Fibroblast of the aortic adventitia (primary cell): ENCODE measurements at regions not wholly inside any gene's neighbourhood (a gene's known extent, or its start where the extent isn't known, plus 50 kb on each side); places are given as distances from the start of the nearest gene placed in this dataset.

Experiments
- DNase-seq: peaks from one replicate; pipeline ENCODE4 v3.0.0-alpha.2; 2010; ENCODE audit warnings: low read depth
- H3K4me3 ChIP-seq: 2 replicates; pipeline ENCODE4 v1.5.1; 2011; ENCODE audit warnings: low read depth, mild to moderate bottlenecking, control low read depth, low read length, moderate library complexity
- TF ChIP-seq, protein P1 (sequence below): IDR thresholded peaks from 2 replicates; pipeline ENCODE4 v1.5.1; 2011; ENCODE audit warnings: mild to moderate bottlenecking, low read length, control low read depth, inconsistent platforms; ENCODE audit not compliant: insufficient read depth

DNA sequence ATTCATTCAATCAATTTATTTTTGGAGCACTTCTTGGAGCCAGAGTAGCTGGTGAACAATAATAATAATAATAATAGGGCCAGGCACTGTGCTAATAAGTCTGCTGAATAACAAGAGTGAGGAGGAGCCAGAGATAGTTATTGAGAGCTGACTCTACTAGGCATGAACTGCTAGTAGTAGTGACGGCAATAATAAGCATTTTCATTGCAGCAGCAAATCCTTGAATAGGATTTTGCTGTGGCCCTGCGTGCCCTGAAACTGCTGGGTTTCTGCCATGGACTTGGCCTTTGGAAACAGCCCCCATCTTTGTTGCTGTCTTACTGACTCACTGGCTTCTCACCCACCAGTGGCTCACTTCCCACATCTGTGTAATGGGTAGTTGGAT lies 545.9 kb downstream of the MIAT start:
- DNase-seq: peak; percentile 54

DNA sequence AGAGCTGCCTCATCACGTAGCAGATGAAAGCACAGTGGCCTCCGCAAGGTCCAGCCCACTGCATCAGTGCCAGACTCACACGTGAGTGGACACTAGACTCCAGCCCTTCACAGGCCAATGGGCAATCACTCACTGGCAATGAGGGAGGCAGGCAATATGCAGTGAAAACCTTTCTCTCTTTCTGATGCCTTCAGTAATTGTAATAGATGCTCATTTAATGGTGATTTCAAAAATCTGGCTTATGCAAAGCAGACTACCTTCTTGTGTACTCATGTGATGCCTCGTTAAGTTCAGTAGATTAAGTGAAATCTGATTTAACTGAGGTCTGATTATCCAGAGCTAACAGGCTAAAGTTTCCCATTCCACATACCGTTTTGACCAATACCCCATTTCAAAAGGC lies 546.9 kb downstream of the MIAT start:
- TF ChIP-seq, protein P1, sequence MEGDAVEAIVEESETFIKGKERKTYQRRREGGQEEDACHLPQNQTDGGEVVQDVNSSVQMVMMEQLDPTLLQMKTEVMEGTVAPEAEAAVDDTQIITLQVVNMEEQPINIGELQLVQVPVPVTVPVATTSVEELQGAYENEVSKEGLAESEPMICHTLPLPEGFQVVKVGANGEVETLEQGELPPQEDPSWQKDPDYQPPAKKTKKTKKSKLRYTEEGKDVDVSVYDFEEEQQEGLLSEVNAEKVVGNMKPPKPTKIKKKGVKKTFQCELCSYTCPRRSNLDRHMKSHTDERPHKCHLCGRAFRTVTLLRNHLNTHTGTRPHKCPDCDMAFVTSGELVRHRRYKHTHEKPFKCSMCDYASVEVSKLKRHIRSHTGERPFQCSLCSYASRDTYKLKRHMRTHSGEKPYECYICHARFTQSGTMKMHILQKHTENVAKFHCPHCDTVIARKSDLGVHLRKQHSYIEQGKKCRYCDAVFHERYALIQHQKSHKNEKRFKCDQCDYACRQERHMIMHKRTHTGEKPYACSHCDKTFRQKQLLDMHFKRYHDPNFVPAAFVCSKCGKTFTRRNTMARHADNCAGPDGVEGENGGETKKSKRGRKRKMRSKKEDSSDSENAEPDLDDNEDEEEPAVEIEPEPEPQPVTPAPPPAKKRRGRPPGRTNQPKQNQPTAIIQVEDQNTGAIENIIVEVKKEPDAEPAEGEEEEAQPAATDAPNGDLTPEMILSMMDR: no peak
- DNase-seq: no peak
- H3K4me3 ChIP-seq: no peak overlapping the region

More for the DNA sequence above, 545.9 kb downstream of the MIAT start:
- H3K4me3 ChIP-seq: no peak overlapping the region
- TF ChIP-seq, protein P1: no peak

DNA sequence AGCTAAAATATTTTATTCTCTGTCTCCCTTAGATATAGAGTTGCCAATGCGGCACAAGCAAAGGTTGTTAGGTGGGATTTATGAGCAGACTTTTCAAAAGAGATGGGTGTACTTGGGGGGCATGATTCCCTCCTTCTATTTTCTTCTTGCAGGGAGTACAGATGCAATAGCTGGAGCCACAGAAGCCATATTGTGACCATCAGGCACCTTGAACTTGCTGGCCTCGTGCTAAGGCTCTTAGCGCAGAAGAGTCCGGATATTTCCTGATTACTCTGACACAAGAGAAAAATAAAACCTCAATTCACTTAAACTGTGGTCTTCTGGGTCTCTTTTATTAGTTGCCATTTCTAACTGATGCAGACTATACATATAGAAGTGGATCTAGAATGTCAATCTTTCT lies 547.4 kb downstream of the MIAT start:
- DNase-seq: no peak
- H3K4me3 ChIP-seq: no peak overlapping the region
- TF ChIP-seq, protein P1: no peak

DNA sequence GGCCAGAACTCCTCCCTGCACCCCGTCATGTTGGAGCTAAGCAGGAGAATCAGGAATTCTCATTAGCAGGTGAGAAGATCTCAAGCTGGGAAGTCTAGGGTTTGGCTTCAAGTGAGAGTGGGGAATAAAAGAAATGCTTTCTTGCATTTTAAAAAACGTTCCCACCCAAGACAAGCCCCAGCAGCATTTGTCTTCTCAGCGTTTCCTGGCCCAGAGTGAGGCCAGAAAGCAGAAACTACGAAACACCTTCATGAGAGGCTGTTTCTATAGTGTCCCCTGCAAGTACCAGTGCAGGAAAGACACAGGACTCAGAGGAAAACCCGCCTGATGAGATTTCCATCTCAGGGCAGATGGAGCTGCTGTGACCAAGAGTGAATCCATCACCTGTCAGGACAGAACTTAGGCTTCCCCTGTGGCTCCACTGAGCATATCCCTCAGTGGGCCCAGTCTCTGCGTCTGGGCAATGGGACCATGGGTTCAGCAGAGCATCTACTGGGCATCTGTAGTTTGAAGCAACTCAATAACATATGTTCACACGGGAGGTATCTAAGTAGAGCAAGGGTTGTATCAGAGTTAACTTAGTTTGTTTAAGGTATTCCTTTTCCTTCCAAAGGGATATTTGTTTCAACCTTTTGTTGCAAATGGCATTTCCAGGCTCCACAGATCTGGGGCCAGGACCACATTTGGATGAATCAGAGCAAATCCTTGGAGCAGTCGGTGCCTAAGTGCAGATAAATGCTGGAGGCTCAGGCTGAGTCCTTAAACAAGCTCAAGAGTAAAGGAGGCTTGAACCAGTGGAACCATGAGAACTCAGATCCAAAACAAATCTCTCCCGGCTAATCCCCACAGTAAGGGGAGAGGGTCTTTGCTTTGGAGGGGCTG lies 548.3 kb downstream of the MIAT start:
- no peak overlapping the region for H3K4me3 ChIP-seq
- TF ChIP-seq, protein P1: no peak
- peak; percentile 70 for DNase-seq

DNA sequence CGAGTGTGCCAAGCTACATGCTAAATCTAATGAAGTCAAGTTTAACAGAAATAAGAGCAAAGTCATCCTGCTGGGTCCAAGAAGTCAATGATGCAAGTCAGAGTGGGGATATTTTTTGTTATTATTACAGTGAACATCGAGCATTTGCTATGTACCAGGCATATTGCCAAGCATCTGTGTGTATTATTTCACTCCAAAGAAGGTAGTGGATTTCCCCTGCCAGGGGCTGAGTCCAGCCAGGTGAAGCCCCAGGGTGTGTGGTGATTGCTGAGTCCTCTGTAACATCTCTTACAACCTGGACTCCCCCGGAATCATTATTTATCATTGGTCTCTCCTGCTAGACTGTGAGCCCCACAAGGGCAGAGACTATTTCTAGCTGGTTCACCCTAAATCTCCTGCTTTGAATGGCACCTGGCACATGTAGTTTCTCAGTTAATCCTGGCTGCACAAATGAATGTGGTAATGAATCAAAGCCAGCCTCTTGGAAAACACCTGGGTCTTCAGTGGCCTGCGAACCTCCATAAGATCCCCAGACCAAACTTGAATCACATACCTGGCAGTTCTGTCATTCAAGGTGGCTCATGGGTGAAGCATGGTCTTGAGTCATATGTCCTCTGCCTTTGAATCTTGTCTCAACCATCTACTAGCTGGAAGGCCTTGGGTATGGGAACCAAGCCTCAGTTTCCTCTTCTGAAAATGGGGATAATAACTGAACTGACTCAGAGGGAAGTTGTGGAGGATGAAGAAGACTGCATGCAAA lies 549.2 kb downstream of the MIAT start:
- TF ChIP-seq, protein P1: no peak
- DNase-seq: peak; percentile 62
- H3K4me3 ChIP-seq: no peak overlapping the region

DNA sequence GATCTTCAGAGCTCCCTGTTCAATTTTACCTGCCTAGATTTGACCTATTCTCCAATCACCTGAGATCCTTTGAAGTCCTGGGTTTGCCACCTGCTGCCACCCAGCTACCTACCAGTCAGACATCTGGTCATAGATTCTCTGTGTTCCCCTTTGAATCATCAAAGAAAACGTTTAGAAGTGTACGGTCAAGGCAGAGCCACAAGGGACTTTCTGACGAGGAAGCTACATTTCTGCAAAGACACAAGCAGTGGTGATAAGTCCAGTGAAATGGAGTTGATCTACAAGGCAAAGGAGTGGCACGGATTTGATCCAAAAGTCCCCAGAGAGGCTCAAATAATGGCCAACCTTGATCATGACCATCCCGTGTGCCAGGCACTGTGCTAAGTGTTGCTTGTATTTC lies 549.9 kb downstream of the MIAT start:
- H3K4me3 ChIP-seq: no peak overlapping the region
- DNase-seq: no peak
- TF ChIP-seq, protein P1: no peak
